ENCODE measurements at regions not wholly inside any gene's neighbourhood (a gene's known extent, or its start where the extent isn't known, plus 50 kb on each side); places are given as distances from the start of the nearest gene placed in this dataset.
"Not testable (repeated sequence)": the region's sequence is repeated elsewhere in the genome, so short reads cannot be mapped to it uniquely, and the experiment has no call there.

DNA sequence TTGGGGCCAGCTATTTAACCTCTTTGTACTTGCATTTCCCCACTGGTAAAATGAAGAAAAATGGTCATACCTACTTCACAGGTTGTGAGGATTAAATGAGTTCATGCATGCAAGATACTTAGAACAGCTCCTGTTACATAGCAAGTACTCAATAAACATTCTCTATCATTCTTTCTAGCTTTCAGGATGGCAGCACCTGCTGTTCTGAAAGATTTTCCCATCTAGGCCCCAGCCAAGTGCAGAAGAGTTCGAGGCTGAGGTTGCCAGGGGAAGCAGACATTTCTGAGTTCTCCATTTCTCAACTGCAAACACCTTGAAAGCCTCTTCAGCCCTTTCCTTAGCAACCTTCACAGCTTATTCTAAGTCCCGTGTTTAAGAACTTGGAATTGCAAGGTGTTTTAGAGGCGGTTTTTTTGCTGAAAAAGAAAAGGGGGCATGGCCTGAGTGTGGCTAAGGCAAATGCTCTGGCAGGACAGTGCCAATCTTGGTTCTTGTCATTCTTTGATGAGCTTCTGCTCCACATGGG is 73.0 kb upstream of the PRMT8 start:
- H3K9me3 ChIP-seq (ENCODE audit: control insufficient read depth in 3 of 3, low read length in 3 of 3), result no peaks in the 10 kb centered on the region
- no peak overlapping the region for H3K4me3 ChIP-seq (ENCODE audit: low read length in 3 of 3)
- no peaks in the 10 kb centered on the region for H3K36me3 ChIP-seq (ENCODE audit: control insufficient read depth in 3 of 3, insufficient read depth in 3 of 3, low read length in 3 of 3)
- H3K27ac ChIP-seq (ENCODE audit: low read depth, low read length), result no peak overlapping the region
- H3K9ac ChIP-seq (ENCODE audit: low read depth in 1 of 3, low read length in 3 of 3), result no peak overlapping the region
- H3K27me3 ChIP-seq (ENCODE audit: control insufficient read depth in 3 of 3, insufficient read depth in 3 of 3, low read length in 3 of 3), result peaks cover 8 to 34% (median 25%) of the 10 kb centered on the region in 3 donors
- H3K4me1 ChIP-seq (ENCODE audit: control insufficient read depth in 3 of 3, insufficient read depth in 3 of 3, low read length in 3 of 3), result no peaks in the 10 kb centered on the region

DNA sequence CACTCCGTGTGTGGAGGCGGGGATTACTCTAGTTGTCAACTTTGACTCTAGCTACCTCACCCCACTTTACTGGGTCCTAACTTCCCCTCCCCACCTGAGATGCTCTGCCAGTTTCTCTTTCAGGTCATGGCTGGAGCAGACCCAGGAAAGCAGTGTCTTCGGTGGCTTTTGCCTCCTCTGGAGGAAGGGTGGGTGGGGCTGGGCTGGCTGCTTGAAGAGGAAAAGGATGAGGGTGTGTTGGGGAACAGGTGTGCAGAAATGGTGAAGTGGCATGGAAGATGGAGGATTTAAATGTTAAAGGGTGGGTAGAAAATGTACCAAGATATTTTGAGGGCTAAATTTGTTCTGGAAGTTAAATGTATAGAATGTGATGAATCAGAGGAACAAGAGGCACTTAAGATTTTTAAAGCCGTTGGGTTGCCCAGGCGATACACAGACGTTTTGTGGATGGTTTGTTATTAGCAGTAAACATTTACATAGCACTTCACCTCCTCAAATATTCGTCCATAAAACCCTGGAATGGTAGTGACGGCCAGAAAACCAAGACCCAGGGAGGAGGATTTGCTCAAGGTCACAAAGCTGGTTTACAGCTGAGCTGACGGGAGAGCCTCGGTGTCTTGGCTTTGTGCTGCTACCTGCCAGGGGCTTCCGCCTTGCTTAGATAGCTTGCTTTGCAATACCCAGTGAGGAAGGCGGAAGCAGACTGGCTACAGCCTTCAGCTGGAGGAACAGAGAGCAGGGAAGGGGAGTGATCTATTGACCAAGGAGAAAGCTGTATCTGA is 72.2 kb upstream of the PRMT8 start:
- Histone ChIP-seq H3K4me3 (ENCODE audit: low read length in 3 of 3) (no peak overlapping the region), H3K9me3 (ENCODE audit: control insufficient read depth in 3 of 3, low read length in 3 of 3) (no peaks in the 10 kb centered on the region), H3K27me3 (ENCODE audit: control insufficient read depth in 3 of 3, insufficient read depth in 3 of 3, low read length in 3 of 3) (peaks cover 8 to 34% (median 25%) of the 10 kb centered on the region in 3 donors), H3K4me1 (ENCODE audit: control insufficient read depth in 3 of 3, insufficient read depth in 3 of 3, low read length in 3 of 3) (no peaks in the 10 kb centered on the region), H3K9ac (ENCODE audit: low read depth in 1 of 3, low read length in 3 of 3) (no peak overlapping the region), H3K27ac (ENCODE audit: low read depth, low read length) (no peak overlapping the region), H3K36me3 (ENCODE audit: control insufficient read depth in 3 of 3, insufficient read depth in 3 of 3, low read length in 3 of 3) (no peaks in the 10 kb centered on the region)

DNA sequence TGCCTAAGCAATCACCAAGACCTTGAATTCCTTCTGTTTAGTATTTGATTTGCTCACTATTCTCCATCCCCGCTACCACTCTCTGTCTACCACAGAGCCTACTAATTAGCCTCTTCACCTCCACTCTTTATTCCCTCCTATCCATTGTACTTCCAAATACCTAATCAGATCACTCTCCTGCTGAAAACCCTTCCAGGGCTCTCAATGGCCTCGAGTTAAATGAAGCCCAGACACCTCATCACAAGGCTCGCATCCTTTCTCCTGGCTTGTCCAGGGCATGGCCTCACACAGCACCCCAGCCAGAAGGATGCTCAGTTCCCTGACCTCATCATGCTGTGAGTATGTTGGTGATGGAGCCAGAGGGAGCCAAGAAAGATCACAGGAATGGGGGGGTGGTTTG is 71.4 kb upstream of the PRMT8 start:
- no peaks in the 10 kb centered on the region for H3K36me3 ChIP-seq (ENCODE audit: control insufficient read depth in 3 of 3, insufficient read depth in 3 of 3, low read length in 3 of 3)
- no peaks in the 10 kb centered on the region for H3K4me1 ChIP-seq (ENCODE audit: control insufficient read depth in 3 of 3, insufficient read depth in 3 of 3, low read length in 3 of 3)
- no peak overlapping the region for H3K27ac ChIP-seq (ENCODE audit: low read depth, low read length)
- no peak overlapping the region for H3K4me3 ChIP-seq (ENCODE audit: low read length in 3 of 3)
- peaks cover 8 to 33% (median 25%) of the 10 kb centered on the region in 3 donors for H3K27me3 ChIP-seq (ENCODE audit: control insufficient read depth in 3 of 3, insufficient read depth in 3 of 3, low read length in 3 of 3)
- H3K9ac ChIP-seq (ENCODE audit: low read depth in 1 of 3, low read length in 3 of 3), result no peak overlapping the region
- no peaks in the 10 kb centered on the region for H3K9me3 ChIP-seq (ENCODE audit: control insufficient read depth in 3 of 3, low read length in 3 of 3)

DNA sequence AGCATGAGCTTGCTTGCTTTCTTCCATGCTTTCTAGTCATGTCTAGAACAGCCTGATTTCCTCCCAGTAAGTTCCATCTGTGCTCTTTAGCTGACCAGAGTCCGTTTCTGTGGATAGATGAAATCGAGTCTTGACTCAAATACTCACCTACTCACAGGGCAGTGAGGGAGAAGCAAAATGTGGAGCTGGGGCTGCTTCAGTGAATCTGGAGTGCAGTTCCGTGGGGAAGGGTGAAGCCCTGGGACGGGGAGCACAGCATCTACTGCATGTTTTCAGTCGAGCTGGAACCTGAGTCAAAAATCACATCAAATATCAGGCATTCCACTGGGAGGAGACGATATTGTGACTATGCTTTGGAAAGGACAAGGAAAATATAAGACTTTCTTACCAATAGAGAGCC is 70.3 kb upstream of the PRMT8 start:
- H3K9me3 ChIP-seq (ENCODE audit: control insufficient read depth in 3 of 3, low read length in 3 of 3), result no peaks in the 10 kb centered on the region
- no peaks in the 10 kb centered on the region for H3K4me1 ChIP-seq (ENCODE audit: control insufficient read depth in 3 of 3, insufficient read depth in 3 of 3, low read length in 3 of 3)
- no peaks in the 10 kb centered on the region for H3K36me3 ChIP-seq (ENCODE audit: control insufficient read depth in 3 of 3, insufficient read depth in 3 of 3, low read length in 3 of 3)
- H3K27me3 ChIP-seq (ENCODE audit: control insufficient read depth in 3 of 3, insufficient read depth in 3 of 3, low read length in 3 of 3), result peaks cover 8 to 29% (median 25%) of the 10 kb centered on the region in 3 donors
- H3K4me3 ChIP-seq (ENCODE audit: low read length in 3 of 3), result no peak overlapping the region
- no peak overlapping the region for H3K27ac ChIP-seq (ENCODE audit: low read depth, low read length)
- no peak overlapping the region for H3K9ac ChIP-seq (ENCODE audit: low read depth in 1 of 3, low read length in 3 of 3)

DNA sequence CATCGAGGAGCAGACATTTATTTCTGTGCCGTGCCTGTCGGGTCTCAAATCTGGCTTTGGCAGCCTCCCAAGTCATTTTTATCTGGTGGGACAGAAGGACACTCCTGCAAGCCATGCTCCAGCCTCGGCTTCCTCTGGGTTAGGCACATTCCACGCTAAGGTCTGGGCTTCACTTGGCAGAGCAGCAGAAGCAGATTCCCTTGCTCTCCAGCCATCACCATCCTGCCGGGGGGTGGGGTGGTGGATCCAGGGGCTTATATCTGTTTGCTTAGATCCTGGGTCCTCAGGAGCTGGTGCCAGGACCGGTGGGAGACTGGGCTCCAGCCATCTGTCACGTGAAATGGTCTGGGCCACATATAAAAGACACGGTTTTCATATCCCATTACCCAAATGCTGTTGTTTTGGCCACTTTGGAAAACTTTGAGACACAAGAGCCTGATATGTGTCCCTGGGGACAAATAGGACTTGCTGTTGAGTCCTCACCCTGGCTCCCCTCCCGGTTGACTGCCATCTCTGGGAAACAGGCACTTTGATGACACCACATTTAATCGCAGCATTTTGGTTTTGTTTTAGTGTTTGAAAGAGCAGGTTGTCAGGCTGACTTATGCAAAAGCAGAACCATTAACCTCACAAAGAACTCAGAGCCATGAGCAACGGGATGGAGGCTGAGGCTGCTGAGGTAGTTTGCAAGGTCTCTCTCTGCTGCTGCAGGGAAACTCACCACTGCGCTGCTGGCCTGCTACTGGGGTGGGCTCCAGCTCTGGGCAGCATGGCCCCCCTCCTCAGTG is 69.6 kb upstream of the PRMT8 start:
- Histone ChIP-seq H3K27me3 (ENCODE audit: control insufficient read depth in 3 of 3, insufficient read depth in 3 of 3, low read length in 3 of 3) (peaks cover 8 to 29% (median 25%) of the 10 kb centered on the region in 3 donors), H3K4me3 (ENCODE audit: low read length in 3 of 3) (no peak overlapping the region), H3K9me3 (ENCODE audit: control insufficient read depth in 3 of 3, low read length in 3 of 3) (no peaks in the 10 kb centered on the region), H3K36me3 (ENCODE audit: control insufficient read depth in 3 of 3, insufficient read depth in 3 of 3, low read length in 3 of 3) (no peaks in the 10 kb centered on the region), H3K9ac (ENCODE audit: low read depth in 1 of 3, low read length in 3 of 3) (no peak overlapping the region), H3K27ac (ENCODE audit: low read depth, low read length) (no peak overlapping the region), H3K4me1 (ENCODE audit: control insufficient read depth in 3 of 3, insufficient read depth in 3 of 3, low read length in 3 of 3) (no peaks in the 10 kb centered on the region)

DNA sequence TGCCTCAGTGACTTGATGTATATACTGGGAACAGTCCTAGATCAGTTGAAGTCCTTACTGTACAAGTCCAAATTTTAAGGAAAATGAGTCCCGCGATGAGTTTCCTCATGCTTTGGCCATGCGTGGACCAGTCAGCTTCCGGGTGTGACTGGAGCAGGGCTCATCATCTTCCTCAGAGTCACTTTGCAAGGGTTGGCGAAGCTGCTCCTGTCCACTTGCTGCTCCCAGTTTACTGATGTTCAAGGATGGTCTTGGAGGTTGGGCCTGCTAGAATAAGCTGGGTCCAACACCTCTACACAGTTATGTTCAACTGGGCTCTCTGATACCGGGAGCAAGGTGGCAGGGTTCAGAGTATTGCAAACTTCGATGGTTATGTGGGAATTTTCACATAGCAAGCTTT is 66.2 kb upstream of the PRMT8 start:
- H3K9me3 ChIP-seq (ENCODE audit: control insufficient read depth in 3 of 3, low read length in 3 of 3); H3K36me3 ChIP-seq (ENCODE audit: control insufficient read depth in 3 of 3, insufficient read depth in 3 of 3, low read length in 3 of 3); H3K4me3 ChIP-seq (ENCODE audit: low read length in 3 of 3); H3K27ac ChIP-seq (ENCODE audit: low read depth, low read length); H3K9ac ChIP-seq (ENCODE audit: low read depth in 1 of 3, low read length in 3 of 3); H3K4me1 ChIP-seq (ENCODE audit: control insufficient read depth in 3 of 3, insufficient read depth in 3 of 3, low read length in 3 of 3): not testable (repeated sequence)
- peaks cover 8 to 26% (median 20%) of the 10 kb centered on the region in 3 donors for H3K27me3 ChIP-seq (ENCODE audit: control insufficient read depth in 3 of 3, insufficient read depth in 3 of 3, low read length in 3 of 3)

DNA sequence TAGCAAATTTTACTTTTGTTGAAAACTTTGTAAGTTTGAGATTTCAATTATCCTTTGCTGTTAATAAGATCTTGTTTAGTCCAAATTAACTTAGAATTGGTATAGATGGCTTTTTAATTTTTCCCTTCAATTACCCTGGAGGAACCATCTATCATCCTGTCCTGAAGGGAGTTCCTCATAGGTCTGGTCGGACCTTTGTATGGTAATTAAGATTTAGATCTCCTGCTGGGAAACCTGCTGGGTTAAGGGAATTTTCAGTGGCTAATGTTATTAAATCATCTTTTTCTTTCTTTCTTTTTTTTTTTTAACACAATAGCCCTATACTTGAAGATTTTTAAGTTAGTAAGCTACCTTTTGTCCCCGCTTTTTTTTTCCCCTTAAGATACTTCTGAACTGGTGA is 63.0 kb upstream of the PRMT8 start:
- Histone ChIP-seq H3K27me3 (ENCODE audit: control insufficient read depth in 3 of 3, insufficient read depth in 3 of 3, low read length in 3 of 3) (peaks cover 0 to 9% (median 2%) of the 10 kb centered on the region in 3 donors), H3K4me3 (ENCODE audit: low read length in 3 of 3) (no peak overlapping the region), H3K27ac (ENCODE audit: low read depth, low read length) (no peak overlapping the region), H3K9me3 (ENCODE audit: control insufficient read depth in 3 of 3, low read length in 3 of 3) (no peaks in the 10 kb centered on the region), H3K9ac (ENCODE audit: low read depth in 1 of 3, low read length in 3 of 3) (no peak overlapping the region), H3K4me1 (ENCODE audit: control insufficient read depth in 3 of 3, insufficient read depth in 3 of 3, low read length in 3 of 3) (no peaks in the 10 kb centered on the region), H3K36me3 (ENCODE audit: control insufficient read depth in 3 of 3, insufficient read depth in 3 of 3, low read length in 3 of 3) (no peaks in the 10 kb centered on the region)

DNA sequence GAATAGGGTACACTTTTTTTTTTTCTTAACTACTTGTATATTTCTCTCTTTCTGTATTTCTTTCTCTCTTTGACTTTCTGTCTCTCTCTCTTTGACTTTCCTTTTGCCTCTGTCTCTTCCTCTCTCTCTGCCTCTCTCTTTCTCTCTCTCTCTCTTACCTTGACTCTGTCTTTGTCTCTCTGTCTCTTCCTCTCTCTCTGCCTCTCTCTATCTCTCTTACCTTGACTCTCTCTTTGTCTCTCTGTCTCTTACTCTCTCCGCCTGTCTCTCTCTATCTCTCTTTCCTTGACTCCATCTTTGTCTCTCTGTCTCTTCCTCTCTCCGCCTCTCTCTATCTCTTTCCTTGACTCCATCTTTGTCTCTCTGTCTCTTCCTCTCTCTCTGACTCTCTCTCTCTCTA is 62.4 kb upstream of the PRMT8 start:
- Histone ChIP-seq H3K9me3 (ENCODE audit: control insufficient read depth in 3 of 3, low read length in 3 of 3) (no peaks in the 10 kb centered on the region), H3K27me3 (ENCODE audit: control insufficient read depth in 3 of 3, insufficient read depth in 3 of 3, low read length in 3 of 3) (peaks cover 0 to 9% (median 2%) of the 10 kb centered on the region in 3 donors), H3K27ac (ENCODE audit: low read depth, low read length) (no peak overlapping the region), H3K9ac (ENCODE audit: low read depth in 1 of 3, low read length in 3 of 3) (no peak overlapping the region), H3K4me3 (ENCODE audit: low read length in 3 of 3) (no peak overlapping the region), H3K4me1 (ENCODE audit: control insufficient read depth in 3 of 3, insufficient read depth in 3 of 3, low read length in 3 of 3) (no peaks in the 10 kb centered on the region), H3K36me3 (ENCODE audit: control insufficient read depth in 3 of 3, insufficient read depth in 3 of 3, low read length in 3 of 3) (no peaks in the 10 kb centered on the region)

DNA sequence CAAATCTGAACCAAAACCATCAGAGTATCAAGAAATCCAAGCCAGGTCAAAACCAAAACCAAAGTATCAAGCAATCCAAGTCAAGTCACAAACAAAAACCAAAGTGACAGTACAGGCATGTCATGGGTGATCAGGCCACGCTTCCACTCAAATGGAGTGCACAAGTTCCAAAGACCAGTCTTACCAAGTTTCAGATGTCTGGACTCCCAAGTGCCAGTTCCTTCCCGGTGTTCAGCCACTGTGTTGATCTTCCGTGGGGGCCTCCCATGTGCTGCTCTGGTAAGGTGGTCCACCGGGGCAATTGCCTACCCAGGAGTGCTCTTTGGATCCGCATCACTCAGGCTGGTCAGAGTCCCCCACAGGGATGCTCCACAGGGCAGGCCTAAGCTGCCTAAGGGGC is 61.5 kb upstream of the PRMT8 start:
- not testable (repeated sequence) for H3K4me1 ChIP-seq (ENCODE audit: control insufficient read depth in 3 of 3, insufficient read depth in 3 of 3, low read length in 3 of 3); H3K27ac ChIP-seq (ENCODE audit: low read depth, low read length); H3K4me3 ChIP-seq (ENCODE audit: low read length in 3 of 3); H3K27me3 ChIP-seq (ENCODE audit: control insufficient read depth in 3 of 3, insufficient read depth in 3 of 3, low read length in 3 of 3); H3K9me3 ChIP-seq (ENCODE audit: control insufficient read depth in 3 of 3, low read length in 3 of 3); H3K9ac ChIP-seq (ENCODE audit: low read depth in 1 of 3, low read length in 3 of 3); H3K36me3 ChIP-seq (ENCODE audit: control insufficient read depth in 3 of 3, insufficient read depth in 3 of 3, low read length in 3 of 3)

DNA sequence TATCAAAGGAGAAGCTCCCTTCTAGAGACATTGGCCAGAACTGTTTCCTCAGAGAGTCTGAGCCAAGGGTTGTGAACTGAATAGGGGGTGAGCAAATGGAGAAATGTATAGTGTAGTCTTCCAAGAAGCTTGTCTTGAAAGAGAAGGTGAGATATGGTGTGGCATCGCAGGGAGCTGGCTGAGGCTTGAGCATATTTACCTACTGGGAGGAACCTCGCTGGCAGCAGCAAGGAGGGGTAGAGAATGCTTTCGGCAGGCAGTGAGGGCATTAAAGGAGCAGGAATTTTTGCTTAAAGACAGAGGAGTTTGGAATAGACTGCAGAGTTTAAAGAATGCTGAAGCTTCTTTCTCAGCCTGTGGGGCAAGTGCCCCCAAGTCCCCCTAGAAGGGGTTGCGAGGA is 59.3 kb upstream of the PRMT8 start:
- Histone ChIP-seq H3K9me3 (ENCODE audit: control insufficient read depth in 3 of 3, low read length in 3 of 3) (no peaks in the 10 kb centered on the region), H3K4me3 (ENCODE audit: low read length in 3 of 3) (no peak overlapping the region), H3K9ac (ENCODE audit: low read depth in 1 of 3, low read length in 3 of 3) (no peak overlapping the region), H3K27me3 (ENCODE audit: control insufficient read depth in 3 of 3, insufficient read depth in 3 of 3, low read length in 3 of 3) (peaks cover 0 to 9% (median 4%) of the 10 kb centered on the region in 3 donors), H3K36me3 (ENCODE audit: control insufficient read depth in 3 of 3, insufficient read depth in 3 of 3, low read length in 3 of 3) (no peaks in the 10 kb centered on the region), H3K4me1 (ENCODE audit: control insufficient read depth in 3 of 3, insufficient read depth in 3 of 3, low read length in 3 of 3) (no peaks in the 10 kb centered on the region), H3K27ac (ENCODE audit: low read depth, low read length) (no peak overlapping the region)

Measured in skeletal muscle tissue (tissue), 3 donors.